ENCODE measurements at regions not wholly inside any gene's neighbourhood (a gene's known extent, or its start where the extent isn't known, plus 50 kb on each side); places are given as distances from the start of the nearest gene placed in this dataset.

DNA sequence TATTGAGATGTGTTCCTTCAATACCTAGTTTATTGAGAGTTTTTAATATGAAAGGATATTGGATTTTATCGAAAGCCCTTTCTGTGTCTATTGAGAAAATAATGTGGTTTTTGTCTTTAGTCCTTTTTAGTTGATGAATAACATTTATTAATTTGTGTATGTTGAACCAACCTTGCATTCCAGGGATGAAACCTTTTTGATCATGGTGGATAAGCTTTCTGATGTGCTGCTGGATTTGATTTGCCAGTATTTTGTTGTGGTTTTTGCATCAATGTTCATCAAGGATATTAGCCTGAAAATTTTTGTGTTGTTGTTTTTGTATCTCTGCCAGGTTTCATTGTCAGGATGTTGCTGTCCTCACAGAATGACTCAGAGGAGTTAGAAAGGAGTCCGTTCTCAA lies 1710.4 kb downstream of the SUCLG1 start:
- Histone ChIP-seq H3K27ac (ENCODE audit: extremely low read depth, low read depth, low read length) (no peak overlapping the region), H3K9ac (ENCODE audit: insufficient read depth in 1 of 2, low read depth in 2 of 2, low read length in 2 of 2) (no peak overlapping the region), H3K4me1 (replicated peaks in 1 of 2; ENCODE audit: control insufficient read depth in 2 of 2, insufficient read depth in 2 of 2, low read length in 2 of 2) (no peaks in the 10 kb centered on the region), H3K9me3 (replicated peaks; ENCODE audit: control insufficient read depth, insufficient read depth, low read depth, low read length) (no peaks in the 10 kb centered on the region; the same call in 1 of the 2 replicates), H4K20me1 (replicated peaks; ENCODE audit: control insufficient read depth, insufficient read depth, low read length) (no peaks in the 10 kb centered on the region), H3K9me1 (ENCODE audit: control insufficient read depth, insufficient read depth, low read length) (no peaks in the 10 kb centered on the region), H3K27me3 (ENCODE audit: control insufficient read depth in 2 of 2, insufficient read depth in 2 of 2, low read length in 2 of 2) (no peaks in the 10 kb centered on the region), H3K4me3 (no peak overlapping the region), H3K4me2 (ENCODE audit: insufficient read depth, low read length) (no peak overlapping the region), H3K36me3 (ENCODE audit: control insufficient read depth, insufficient read depth, low read length) (no peaks in the 10 kb centered on the region), H3K79me2 (ENCODE audit: control insufficient read depth, insufficient read depth, low read length) (no peaks in the 10 kb centered on the region), H2AFZ (ENCODE audit: low read depth, low read length) (no peak overlapping the region)
- ChIA-PET CTCF (ENCODE audit: low intra/inter-chr PET ratio) (no interaction called here), POLR2A (no interaction called here)
- no peak for DNase-seq (ENCODE audit: extremely low read depth in 1 of 4, low spot score in 3 of 4)
- TF ChIP-seq, protein P1, sequence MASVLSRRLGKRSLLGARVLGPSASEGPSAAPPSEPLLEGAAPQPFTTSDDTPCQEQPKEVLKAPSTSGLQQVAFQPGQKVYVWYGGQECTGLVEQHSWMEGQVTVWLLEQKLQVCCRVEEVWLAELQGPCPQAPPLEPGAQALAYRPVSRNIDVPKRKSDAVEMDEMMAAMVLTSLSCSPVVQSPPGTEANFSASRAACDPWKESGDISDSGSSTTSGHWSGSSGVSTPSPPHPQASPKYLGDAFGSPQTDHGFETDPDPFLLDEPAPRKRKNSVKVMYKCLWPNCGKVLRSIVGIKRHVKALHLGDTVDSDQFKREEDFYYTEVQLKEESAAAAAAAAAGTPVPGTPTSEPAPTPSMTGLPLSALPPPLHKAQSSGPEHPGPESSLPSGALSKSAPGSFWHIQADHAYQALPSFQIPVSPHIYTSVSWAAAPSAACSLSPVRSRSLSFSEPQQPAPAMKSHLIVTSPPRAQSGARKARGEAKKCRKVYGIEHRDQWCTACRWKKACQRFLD (CRISPR knock-in tag; IDR thresholded peaks at IDR 0.05): no peak
- TF ChIP-seq MED1 (CRISPR knock-in tag; IDR thresholded peaks at IDR 0.05; ENCODE audit: borderline replicate concordance) (no peak), ZNF780A (CRISPR knock-in tag; IDR thresholded peaks at IDR 0.05) (no peak), TOE1 (IDR thresholded peaks at IDR 0.05; ENCODE audit: borderline replicate concordance) (no peak), TOE1 (CRISPR knock-in tag; IDR thresholded peaks at IDR 0.05; ENCODE audit: borderline replicate concordance, low read depth) (no peak), ZNF324 (CRISPR knock-in tag; IDR thresholded peaks at IDR 0.05) (peak; percentile 94), ZNF696 (CRISPR knock-in tag; conservative IDR thresholded peaks at IDR 0.05) (no peak)
- TF ChIP-seq, protein P2, sequence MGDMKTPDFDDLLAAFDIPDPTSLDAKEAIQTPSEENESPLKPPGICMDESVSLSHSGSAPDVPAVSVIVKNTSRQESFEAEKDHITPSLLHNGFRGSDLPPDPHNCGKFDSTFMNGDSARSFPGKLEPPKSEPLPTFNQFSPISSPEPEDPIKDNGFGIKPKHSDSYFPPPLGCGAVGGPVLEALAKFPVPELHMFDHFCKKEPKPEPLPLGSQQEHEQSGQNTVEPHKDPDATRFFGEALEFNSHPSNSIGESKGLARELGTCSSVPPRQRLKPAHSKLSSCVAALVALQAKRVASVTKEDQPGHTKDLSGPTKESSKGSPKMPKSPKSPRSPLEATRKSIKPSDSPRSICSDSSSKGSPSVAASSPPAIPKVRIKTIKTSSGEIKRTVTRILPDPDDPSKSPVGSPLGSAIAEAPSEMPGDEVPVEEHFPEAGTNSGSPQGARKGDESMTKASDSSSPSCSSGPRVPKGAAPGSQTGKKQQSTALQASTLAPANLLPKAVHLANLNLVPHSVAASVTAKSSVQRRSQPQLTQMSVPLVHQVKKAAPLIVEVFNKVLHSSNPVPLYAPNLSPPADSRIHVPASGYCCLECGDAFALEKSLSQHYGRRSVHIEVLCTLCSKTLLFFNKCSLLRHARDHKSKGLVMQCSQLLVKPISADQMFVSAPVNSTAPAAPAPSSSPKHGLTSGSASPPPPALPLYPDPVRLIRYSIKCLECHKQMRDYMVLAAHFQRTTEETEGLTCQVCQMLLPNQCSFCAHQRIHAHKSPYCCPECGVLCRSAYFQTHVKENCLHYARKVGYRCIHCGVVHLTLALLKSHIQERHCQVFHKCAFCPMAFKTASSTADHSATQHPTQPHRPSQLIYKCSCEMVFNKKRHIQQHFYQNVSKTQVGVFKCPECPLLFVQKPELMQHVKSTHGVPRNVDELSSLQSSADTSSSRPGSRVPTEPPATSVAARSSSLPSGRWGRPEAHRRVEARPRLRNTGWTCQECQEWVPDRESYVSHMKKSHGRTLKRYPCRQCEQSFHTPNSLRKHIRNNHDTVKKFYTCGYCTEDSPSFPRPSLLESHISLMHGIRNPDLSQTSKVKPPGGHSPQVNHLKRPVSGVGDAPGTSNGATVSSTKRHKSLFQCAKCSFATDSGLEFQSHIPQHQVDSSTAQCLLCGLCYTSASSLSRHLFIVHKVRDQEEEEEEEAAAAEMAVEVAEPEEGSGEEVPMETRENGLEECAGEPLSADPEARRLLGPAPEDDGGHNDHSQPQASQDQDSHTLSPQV (IDR thresholded peaks at IDR 0.05): no peak
- WGBS (ENCODE audit: insufficient coverage, low coverage, missing lambda C conversion rate): 2% methylated on average over 2 of the region's 2 CpGs
- ATAC-seq: no peak
- BruUV-seq (replicated peaks): no TSS peak
- FAIRE-seq: no peak
- in situ Hi-C loops (cut with MboI) (no loop called here), intact Hi-C loops (cut with micrococcal nuclease) (no loop called here)
